ENCODE measurements at regions not wholly inside any gene's neighbourhood (a gene's known extent, or its start where the extent isn't known, plus 50 kb on each side); places are given as distances from the start of the nearest gene placed in this dataset.

GRCh38 chr2:48081317-48081628 is 175.0 kb upstream of the FBXO11 start:
- dilution Hi-C loops (cut with MboI; ENCODE audit: extremely low pct_ligation_motif_present, low sequenced_read_pairs) = no loop called here
- no peak for TF ChIP-seq CTCF (optimal IDR thresholded peaks at IDR 0.05 in 1 of 3, IDR thresholded peaks at IDR 0.05 in 1 of 3, conservative IDR thresholded peaks at IDR 0.05 in 1 of 3; ENCODE audit: extremely low read depth in 1 of 3, insufficient read depth in 2 of 3, low read length in 3 of 3)
- no peak for TF ChIP-seq EZH2 (IDR thresholded peaks at IDR 0.05; ENCODE audit: low read length)

GRCh38 chr2:48085888-48086287 is 179.6 kb upstream of the FBXO11 start:
- FAIRE-seq = no peak
- no peak for DNase-seq (ENCODE audit: low read depth, low spot score)
- Histone ChIP-seq H3K9ac (ENCODE audit: control insufficient read depth, extremely low read depth, insufficient read depth, low read length) (no peak overlapping the region), H3K4me1 (ENCODE audit: control insufficient read depth, extremely low read depth, insufficient read depth, low read length) (no peaks in the 10 kb centered on the region), H3K79me2 (ENCODE audit: control insufficient read depth, insufficient read depth, low read length) (no peaks in the 10 kb centered on the region), H4K20me1 (ENCODE audit: control insufficient read depth, extremely low read depth, insufficient read depth, low read length) (no peaks in the 10 kb centered on the region), H3K9me3 (ENCODE audit: control insufficient read depth, low read depth, low read length) (no peaks in the 10 kb centered on the region), H3K27ac (ENCODE audit: control insufficient read depth, insufficient read depth, low read length) (no peak overlapping the region), H2AFZ (ENCODE audit: control insufficient read depth, low read length) (no peak overlapping the region), H3K27me3 (ENCODE audit: control insufficient read depth, extremely low read depth, insufficient read depth, low read length) (no peaks in the 10 kb centered on the region), H3K4me3 (ENCODE audit: control insufficient read depth in 2 of 3, extremely low read depth in 1 of 3, insufficient read depth in 2 of 3, low read depth in 1 of 3, low read length in 3 of 3) (no peak overlapping the region), H3K9me1 (ENCODE audit: control insufficient read depth, extremely low read depth, insufficient read depth, low read length) (no peaks in the 10 kb centered on the region), H3K36me3 (ENCODE audit: control insufficient read depth in 2 of 2, extremely low read depth in 1 of 2, insufficient read depth in 2 of 2, low read length in 2 of 2) (no peaks in the 10 kb centered on the region), H3K4me2 (ENCODE audit: control insufficient read depth, extremely low read depth, insufficient read depth, low read depth, low read length) (no peak overlapping the region)
- TF ChIP-seq CTCF (optimal IDR thresholded peaks at IDR 0.05 in 1 of 3, IDR thresholded peaks at IDR 0.05 in 1 of 3, conservative IDR thresholded peaks at IDR 0.05 in 1 of 3; ENCODE audit: extremely low read depth in 1 of 3, insufficient read depth in 2 of 3, low read length in 3 of 3) (no peak), EZH2 (IDR thresholded peaks at IDR 0.05; ENCODE audit: low read length) (no peak)
- dilution Hi-C loops (cut with MboI; ENCODE audit: extremely low pct_ligation_motif_present, low sequenced_read_pairs) = no loop called here

More at GRCh38 chr2:48081317-48081628, 175.0 kb upstream of the FBXO11 start:
- Histone ChIP-seq H3K9ac (ENCODE audit: control insufficient read depth, extremely low read depth, insufficient read depth, low read length) (no peak overlapping the region), H3K9me1 (ENCODE audit: control insufficient read depth, extremely low read depth, insufficient read depth, low read length) (no peaks in the 10 kb centered on the region), H3K9me3 (ENCODE audit: control insufficient read depth, low read depth, low read length) (no peaks in the 10 kb centered on the region), H2AFZ (ENCODE audit: control insufficient read depth, low read length) (no peak overlapping the region), H3K4me1 (ENCODE audit: control insufficient read depth, extremely low read depth, insufficient read depth, low read length) (no peaks in the 10 kb centered on the region), H3K79me2 (ENCODE audit: control insufficient read depth, insufficient read depth, low read length) (no peaks in the 10 kb centered on the region), H3K27ac (ENCODE audit: control insufficient read depth, insufficient read depth, low read length) (no peak overlapping the region), H3K36me3 (ENCODE audit: control insufficient read depth in 2 of 2, extremely low read depth in 1 of 2, insufficient read depth in 2 of 2, low read length in 2 of 2) (no peaks in the 10 kb centered on the region), H3K4me2 (ENCODE audit: control insufficient read depth, extremely low read depth, insufficient read depth, low read depth, low read length) (no peak overlapping the region), H3K4me3 (ENCODE audit: control insufficient read depth in 2 of 3, extremely low read depth in 1 of 3, insufficient read depth in 2 of 3, low read depth in 1 of 3, low read length in 3 of 3) (no peak overlapping the region), H3K27me3 (ENCODE audit: control insufficient read depth, extremely low read depth, insufficient read depth, low read length) (no peaks in the 10 kb centered on the region), H4K20me1 (ENCODE audit: control insufficient read depth, extremely low read depth, insufficient read depth, low read length) (no peaks in the 10 kb centered on the region)
- no peak for FAIRE-seq
- DNase-seq (ENCODE audit: low read depth, low spot score) = no peak
